HG03097 (cell line): ENCODE measurements at regions not wholly inside any gene's neighbourhood (a gene's known extent, or its start where the extent isn't known, plus 50 kb on each side); places are given as distances from the start of the nearest gene placed in this dataset.

Experiments used
- ATAC-seq: cut with Tn5 transposase; IDR thresholded peaks from one replicate; pipeline ENCODE4 v1.9.1; 2021; ENCODE audit not compliant: unreplicated experiment, low FRiP score

- no peak for ATAC-seq
Observed at GRCh38 chr20:40331807-40332560, 357.1 kb downstream of the MAFB start.

DNA sequence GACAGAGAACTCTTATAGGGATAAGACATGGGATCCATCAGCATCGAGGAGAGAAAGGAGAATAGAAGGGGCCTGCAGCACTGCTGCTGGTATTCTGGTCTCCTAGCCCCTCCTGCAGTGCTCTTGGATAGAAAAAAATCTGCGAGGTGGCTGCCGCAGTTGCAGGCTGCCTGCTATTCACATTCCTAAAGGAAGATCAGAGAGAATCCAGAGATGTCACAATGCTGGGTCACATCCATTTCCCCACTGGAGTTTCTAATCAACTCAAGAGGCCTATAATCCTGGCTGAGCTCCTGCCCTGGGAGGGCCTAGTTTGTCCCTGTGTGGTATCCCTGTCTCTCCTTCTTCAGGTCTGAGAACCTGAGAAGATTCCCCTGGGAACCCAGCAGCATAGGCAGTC, 357.8 kb downstream of the MAFB start:
- no peak for ATAC-seq

DNA sequence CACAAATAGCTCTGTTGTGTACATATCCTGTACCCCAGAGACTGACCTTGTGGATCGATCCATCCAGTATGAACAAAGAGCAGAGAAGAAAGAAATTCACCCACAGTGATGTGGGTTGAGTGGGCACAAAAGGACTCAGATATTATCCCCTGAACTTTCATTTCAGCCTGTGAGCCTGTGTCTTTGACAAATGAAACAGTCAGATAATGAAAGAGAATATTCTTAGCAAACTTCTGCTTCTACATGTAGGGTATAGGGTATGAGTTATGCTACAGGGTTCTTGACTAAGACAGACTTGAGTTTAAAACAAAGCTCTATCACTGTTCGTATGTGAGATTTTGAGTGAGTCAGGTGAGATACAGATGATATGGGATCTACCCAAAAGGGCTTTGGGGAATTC, 359.7 kb downstream of the MAFB start:
- ATAC-seq, result no peak

DNA sequence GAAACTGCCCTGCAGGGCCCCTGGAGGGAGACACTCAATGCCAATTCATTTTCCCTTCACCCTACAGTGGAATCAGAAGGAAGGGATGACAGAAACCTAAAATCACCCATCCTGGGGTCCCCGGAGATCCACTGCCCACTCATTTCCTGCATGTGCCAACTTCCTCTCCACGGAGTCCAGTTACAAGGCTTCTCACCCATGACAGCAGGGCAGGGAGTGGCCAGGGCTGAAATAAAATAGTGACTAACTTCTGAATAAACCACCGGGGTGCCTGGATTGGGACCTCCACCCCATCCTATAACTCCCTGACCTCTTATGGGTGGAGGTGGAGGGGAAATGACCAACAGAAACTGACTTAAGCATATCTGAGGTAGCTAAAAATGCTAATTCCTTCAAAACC, 362.3 kb downstream of the MAFB start:
- no peak for ATAC-seq

DNA sequence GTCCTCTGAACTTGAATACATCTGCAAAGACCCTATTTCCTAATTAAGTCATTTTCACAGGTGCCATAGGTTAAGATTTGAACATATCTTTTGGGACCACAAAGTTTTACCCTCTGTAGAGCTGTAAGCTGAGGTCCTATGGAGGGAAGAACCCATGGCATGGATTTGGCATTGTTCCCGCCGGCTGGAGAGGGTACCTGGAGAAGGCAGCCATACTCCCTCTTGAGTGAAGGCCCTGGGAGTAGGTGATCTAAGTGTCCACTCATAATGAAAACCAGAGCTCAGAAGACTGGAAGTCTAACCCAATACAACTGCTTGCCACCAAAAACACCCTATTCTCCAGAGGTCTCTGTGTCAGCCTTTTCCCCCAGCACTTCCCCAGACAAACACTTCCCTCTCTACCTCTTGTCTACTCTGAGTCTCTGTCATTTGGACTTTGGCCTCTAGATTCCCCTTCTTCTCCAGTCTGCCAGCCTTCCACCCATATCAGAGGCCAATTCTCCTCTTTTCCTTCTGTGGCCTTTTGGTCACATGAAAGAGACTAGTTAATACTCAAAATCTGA, 363.9 kb downstream of the MAFB start:
- ATAC-seq, result no peak

GRCh38 chr20:40323361-40323794, 365.7 kb downstream of the MAFB start:
- ATAC-seq, result no peak

DNA sequence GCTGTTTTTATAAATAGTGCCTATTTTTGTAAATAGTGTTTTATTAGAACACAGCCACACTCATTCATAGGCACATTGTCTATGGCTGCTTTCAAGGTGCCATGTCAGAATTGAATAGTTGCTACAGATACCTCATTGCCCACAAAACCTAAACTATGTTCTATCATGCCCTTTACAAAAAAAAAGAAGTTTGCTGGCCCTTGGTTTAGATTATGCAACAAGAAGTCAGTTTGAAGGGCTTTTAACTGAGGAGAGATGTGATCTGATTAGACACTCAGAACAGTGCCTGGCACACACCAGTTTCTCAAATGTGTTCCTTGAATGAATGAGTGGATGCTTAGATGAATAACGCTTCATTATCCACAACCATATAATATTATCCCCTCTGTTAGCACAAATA, 366.1 kb downstream of the MAFB start:
- no peak for ATAC-seq

GRCh38 chr20:40320517-40321011, 368.5 kb downstream of the MAFB start:
- ATAC-seq, result no peak

DNA sequence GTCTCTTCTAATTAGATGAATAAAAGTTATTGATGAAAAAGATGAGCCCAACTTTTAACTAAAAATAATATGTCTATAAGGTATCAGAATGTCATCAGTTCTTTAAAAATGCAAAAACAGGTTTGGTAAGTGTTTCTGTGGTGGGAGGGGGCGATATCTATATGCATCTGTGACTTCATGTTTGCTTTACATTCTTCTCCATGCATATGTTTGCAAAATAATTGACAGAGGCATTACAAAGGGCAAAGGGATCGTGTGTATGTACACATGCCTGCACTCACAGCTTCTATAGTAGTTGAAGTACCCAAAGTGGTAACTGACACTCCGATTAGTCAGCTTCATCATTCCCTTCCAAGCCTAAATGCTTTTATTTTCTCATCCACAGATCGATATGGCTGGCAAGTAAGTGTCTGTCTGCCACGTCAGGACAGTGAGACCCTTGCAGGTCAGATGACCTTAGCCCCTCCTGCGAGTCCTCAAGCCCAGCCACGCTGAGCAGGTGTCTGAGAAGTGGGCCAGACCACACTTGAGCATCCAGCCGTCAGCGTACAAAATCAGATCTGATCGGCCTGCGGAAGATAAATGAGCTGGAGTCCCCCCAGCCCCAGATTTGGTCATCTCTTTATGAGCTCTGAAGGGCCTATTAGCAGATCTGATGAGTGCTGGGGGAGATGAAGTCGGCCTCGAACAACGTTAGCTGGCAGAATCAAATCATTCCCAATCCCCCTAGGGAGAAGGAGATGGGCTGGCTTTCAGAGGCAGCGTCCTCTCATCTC, 369.1 kb downstream of the MAFB start:
- no peak for ATAC-seq

- no peak for ATAC-seq
Observed at GRCh38 chr20:40319056-40319455, 370.0 kb downstream of the MAFB start.

DNA sequence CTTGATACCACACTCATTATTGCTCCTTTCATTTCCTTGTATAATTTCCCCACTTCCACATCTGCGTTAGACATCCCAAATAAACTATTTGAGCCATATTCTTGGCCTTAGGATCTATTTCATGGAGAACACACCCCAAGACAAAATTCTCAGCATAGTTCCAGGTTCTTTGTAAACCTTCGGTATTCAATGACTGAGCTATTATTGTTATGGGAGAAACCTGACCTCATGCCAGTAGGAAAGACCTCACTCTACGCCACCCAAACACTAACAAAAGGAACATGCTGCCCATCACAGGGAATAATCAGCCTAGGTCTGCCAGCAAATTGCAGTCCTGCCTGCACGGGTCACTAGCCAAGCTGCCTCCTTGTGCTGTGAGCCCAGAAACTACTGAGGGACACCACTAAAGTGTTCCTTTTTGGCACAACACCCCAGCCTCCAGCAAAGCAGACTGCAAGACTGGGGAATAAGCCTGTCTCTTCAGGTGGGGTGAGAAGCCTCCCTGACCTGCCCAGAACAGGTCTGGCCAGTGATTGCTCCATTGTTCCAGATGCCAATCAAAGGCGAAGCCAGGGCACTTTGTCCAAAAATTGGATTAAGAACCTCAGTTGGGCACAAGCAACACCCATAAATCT, 371.8 kb downstream of the MAFB start:
- ATAC-seq, result no peak

DNA sequence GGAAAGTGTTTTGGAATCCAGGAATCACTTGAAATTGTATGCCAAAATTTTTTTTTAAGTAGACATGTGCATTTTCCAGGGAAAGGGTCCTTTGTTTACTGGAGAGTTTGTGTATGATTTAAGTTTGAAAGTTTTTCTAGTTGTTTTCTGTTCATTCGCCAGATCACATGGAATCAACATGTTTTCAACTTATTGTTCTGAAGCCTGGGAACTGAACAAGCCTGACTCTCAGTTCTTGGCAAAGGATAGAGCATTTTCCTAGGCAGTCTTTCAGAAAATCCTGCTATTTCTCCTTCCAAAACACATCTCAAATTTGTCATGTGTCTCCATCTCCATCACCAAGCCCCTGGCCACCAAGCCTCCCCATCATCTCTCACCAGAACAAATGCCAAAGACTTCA, 374.8 kb downstream of the MAFB start:
- no peak for ATAC-seq

DNA sequence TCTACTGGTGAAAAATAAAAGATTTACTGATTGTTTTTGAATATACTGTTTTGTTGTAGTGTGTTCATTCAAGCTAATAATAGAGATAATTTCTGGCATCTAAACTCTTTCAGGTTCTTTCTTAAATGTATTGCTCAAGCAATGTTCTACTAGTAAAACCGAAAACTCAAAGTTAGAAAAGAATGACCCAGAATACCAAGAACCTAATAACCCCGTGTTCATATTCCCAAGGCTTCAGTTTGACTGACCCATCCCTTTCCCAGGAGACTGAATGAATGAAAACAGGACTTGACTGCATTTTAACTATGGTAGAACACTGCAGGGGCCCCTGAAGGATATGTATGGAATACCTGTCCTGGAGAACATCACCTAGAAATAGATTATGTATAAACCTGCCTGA, 375.3 kb downstream of the MAFB start:
- no peak for ATAC-seq

- ATAC-seq, result no peak
Observed at GRCh38 chr20:40309731-40310130, 379.3 kb downstream of the MAFB start.

- no peak for ATAC-seq
Observed at GRCh38 chr20:40307997-40308396, 381.0 kb downstream of the MAFB start.

DNA sequence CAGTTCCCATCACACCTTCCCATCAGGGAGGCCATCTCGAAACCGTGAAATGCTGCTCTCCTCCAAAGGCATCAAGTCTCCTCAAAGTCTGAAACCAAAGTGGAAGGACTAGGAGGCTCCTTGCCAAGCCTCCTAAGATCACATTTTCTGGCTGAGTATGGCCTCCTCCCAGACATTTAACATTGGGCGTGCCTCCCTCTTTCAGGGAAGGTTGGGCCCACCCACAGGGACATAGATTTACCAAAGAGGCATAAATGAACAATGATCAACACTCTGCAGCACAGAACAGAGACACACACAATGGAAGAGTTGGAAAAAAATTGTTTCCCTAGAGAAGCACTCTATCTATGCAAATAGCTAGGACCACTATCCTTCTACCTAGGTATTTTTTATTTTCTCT, 381.8 kb downstream of the MAFB start:
- ATAC-seq, result no peak

DNA sequence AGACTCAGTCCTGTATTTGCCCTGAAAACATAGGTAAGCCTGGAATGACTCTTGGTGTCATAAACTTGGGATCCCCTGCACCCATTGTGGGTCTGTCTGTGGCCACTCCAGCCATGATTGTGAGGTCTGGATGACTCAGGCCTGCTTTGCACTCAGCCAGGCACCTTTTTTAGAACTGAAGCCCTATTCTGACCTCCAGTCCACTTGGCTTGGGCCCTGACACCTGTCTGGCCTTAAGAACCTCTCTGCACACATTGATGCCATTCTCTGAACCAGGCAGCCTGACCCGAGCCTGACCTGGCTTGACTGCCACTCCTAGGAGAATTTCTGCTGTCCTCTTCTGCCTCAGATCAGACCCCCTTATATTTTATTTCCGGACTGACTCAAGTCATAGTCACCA, 383.7 kb downstream of the MAFB start:
- no peak for ATAC-seq

GRCh38 chr20:40304119-40304613, 384.9 kb downstream of the MAFB start:
- ATAC-seq, result no peak

- ATAC-seq, result no peak
Observed at GRCh38 chr20:40294747-40295146, 394.3 kb downstream of the MAFB start.

DNA sequence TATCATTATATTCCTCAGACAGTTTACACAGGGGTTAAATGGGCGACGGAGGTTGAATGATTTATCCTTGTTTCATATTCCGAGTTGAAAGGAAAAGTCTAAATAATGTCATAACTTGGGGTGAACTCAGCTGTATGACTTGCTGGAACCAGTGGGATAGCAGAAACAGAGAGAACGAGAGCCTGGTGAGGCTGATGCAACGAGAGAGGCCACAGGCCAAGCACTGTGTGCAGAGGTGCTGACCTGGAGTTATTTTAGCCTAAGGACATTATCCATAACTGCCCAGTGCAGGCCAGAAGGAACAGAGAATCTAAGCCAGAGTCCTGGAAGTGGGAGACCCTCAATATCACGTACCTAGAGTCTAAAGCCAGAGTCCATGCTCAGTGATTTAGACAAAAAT, 394.9 kb downstream of the MAFB start:
- no peak for ATAC-seq

DNA sequence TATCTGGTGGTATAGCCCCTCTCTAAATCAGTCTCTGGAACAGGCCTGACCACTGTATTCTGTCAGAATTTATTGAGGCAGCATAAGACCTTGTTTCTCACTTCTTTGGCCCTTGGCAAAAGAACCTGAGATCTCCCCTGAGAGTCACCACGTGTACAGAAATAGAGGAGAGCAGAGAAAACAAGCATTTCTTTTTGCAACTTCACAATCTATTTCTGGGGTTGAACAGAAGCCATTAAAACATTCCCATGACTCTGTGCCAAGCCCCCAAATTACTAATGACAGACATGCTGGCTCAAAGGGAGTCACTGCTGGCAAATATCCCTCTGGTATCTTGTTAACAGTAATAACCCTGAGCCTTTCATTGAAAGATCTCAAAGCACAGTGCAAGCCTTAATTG, 395.3 kb downstream of the MAFB start:
- ATAC-seq, result no peak
